ENCODE measurements at regions not wholly inside any gene's neighbourhood (a gene's known extent, or its start where the extent isn't known, plus 50 kb on each side); places are given as distances from the start of the nearest gene placed in this dataset.

- no peak overlapping the region for H3K4me2 ChIP-seq (ENCODE audit: control insufficient read depth, extremely low read depth, insufficient read depth, low read depth, low read length)
- no peaks in the 10 kb centered on the region for H3K9me3 ChIP-seq (ENCODE audit: control insufficient read depth, low read depth, low read length)
These were observed 81.3 kb upstream of the SPTLC3 start for GRCh38 chr20:12927489-12927888.

DNA sequence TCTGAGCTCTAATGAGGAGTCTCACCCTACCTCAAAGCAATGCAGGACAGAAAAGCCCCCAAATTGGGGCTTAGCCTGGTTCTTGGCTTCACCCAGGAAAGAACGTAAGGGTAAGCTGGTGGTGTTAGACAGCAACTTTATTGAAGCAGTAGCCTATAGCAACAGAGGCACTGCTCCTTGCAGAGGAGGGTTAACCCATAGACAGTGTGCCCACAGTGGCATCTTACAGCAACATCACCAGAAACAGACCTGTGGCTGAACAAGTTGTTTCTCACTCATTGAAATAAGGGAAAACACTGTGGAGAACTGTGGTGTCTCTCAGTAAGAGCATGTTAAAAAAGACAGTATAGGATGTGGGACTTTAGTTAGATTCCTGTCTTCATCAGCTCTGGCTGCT, 80.4 kb upstream of the SPTLC3 start:
- dilution Hi-C loops (cut with MboI; ENCODE audit: extremely low pct_ligation_motif_present, low sequenced_read_pairs), result no loop called here
- Histone ChIP-seq H3K4me1 (ENCODE audit: control insufficient read depth, extremely low read depth, insufficient read depth, low read length) (peaks cover 38% of the 10 kb centered on the region), H3K9me3 (ENCODE audit: control insufficient read depth, low read depth, low read length) (no peaks in the 10 kb centered on the region), H3K36me3 (ENCODE audit: control insufficient read depth in 2 of 2, extremely low read depth in 1 of 2, insufficient read depth in 2 of 2, low read length in 2 of 2) (no peaks in the 10 kb centered on the region), H3K9ac (ENCODE audit: control insufficient read depth, extremely low read depth, insufficient read depth, low read length) (no peak overlapping the region), H4K20me1 (ENCODE audit: control insufficient read depth, extremely low read depth, insufficient read depth, low read length) (no peaks in the 10 kb centered on the region), H3K4me3 (ENCODE audit: control insufficient read depth in 2 of 3, extremely low read depth in 1 of 3, insufficient read depth in 2 of 3, low read depth in 1 of 3, low read length in 3 of 3) (no peak overlapping the region), H3K27ac (ENCODE audit: control insufficient read depth, insufficient read depth, low read length) (no peak overlapping the region), H3K9me1 (ENCODE audit: control insufficient read depth, extremely low read depth, insufficient read depth, low read length) (no peaks in the 10 kb centered on the region), H2AFZ (ENCODE audit: control insufficient read depth, low read length) (no peak overlapping the region), H3K79me2 (ENCODE audit: control insufficient read depth, insufficient read depth, low read length) (no peaks in the 10 kb centered on the region), H3K4me2 (ENCODE audit: control insufficient read depth, extremely low read depth, insufficient read depth, low read depth, low read length) (peak overlapping the region; percentile 68), H3K27me3 (ENCODE audit: control insufficient read depth, extremely low read depth, insufficient read depth, low read length) (no peaks in the 10 kb centered on the region)
- no peak for TF ChIP-seq CTCF (optimal IDR thresholded peaks at IDR 0.05 in 1 of 3, IDR thresholded peaks at IDR 0.05 in 1 of 3, conservative IDR thresholded peaks at IDR 0.05 in 1 of 3; ENCODE audit: extremely low read depth in 1 of 3, insufficient read depth in 2 of 3, low read length in 3 of 3)
- no peak for TF ChIP-seq EZH2 (IDR thresholded peaks at IDR 0.05; ENCODE audit: low read length)
- FAIRE-seq (peak; percentile 65), DNase-seq (ENCODE audit: low read depth, low spot score) (no peak)

More at GRCh38 chr20:12927489-12927888, 81.3 kb upstream of the SPTLC3 start:
- DNase-seq (ENCODE audit: low read depth, low spot score) (no peak), FAIRE-seq (peak; percentile 84)
- no peaks in the 10 kb centered on the region for H3K79me2 ChIP-seq (ENCODE audit: control insufficient read depth, insufficient read depth, low read length)
- H3K9ac ChIP-seq (ENCODE audit: control insufficient read depth, extremely low read depth, insufficient read depth, low read length), result no peak overlapping the region
- no peak overlapping the region for H3K27ac ChIP-seq (ENCODE audit: control insufficient read depth, insufficient read depth, low read length)
- no peaks in the 10 kb centered on the region for H4K20me1 ChIP-seq (ENCODE audit: control insufficient read depth, extremely low read depth, insufficient read depth, low read length)
- no peaks in the 10 kb centered on the region for H3K36me3 ChIP-seq (ENCODE audit: control insufficient read depth in 2 of 2, extremely low read depth in 1 of 2, insufficient read depth in 2 of 2, low read length in 2 of 2)
- TF ChIP-seq CTCF (optimal IDR thresholded peaks at IDR 0.05 in 1 of 3, IDR thresholded peaks at IDR 0.05 in 1 of 3, conservative IDR thresholded peaks at IDR 0.05 in 1 of 3; ENCODE audit: extremely low read depth in 1 of 3, insufficient read depth in 2 of 3, low read length in 3 of 3) (no peak), EZH2 (IDR thresholded peaks at IDR 0.05; ENCODE audit: low read length) (no peak)
- no peak overlapping the region for H2AFZ ChIP-seq (ENCODE audit: control insufficient read depth, low read length)
- H3K9me1 ChIP-seq (ENCODE audit: control insufficient read depth, extremely low read depth, insufficient read depth, low read length), result no peaks in the 10 kb centered on the region
- H3K4me1 ChIP-seq (ENCODE audit: control insufficient read depth, extremely low read depth, insufficient read depth, low read length), result peaks cover 38% of the 10 kb centered on the region
- dilution Hi-C loops (cut with MboI; ENCODE audit: extremely low pct_ligation_motif_present, low sequenced_read_pairs), result no loop called here
- no peak overlapping the region for H3K4me3 ChIP-seq (ENCODE audit: control insufficient read depth in 2 of 3, extremely low read depth in 1 of 3, insufficient read depth in 2 of 3, low read depth in 1 of 3, low read length in 3 of 3)
- no peaks in the 10 kb centered on the region for H3K27me3 ChIP-seq (ENCODE audit: control insufficient read depth, extremely low read depth, insufficient read depth, low read length)
